Inferior parietal cortex (tissue), 1 donor: ENCODE measurements at regions not wholly inside any gene's neighbourhood (a gene's known extent, or its start where the extent isn't known, plus 50 kb on each side); places are given as distances from the start of the nearest gene placed in this dataset.

Experiments
- DNase-seq: peaks from one replicate; pipeline ENCODE4 v3.0.0-alpha.2; 2016; ENCODE audit errors: extremely low spot score

DNA sequence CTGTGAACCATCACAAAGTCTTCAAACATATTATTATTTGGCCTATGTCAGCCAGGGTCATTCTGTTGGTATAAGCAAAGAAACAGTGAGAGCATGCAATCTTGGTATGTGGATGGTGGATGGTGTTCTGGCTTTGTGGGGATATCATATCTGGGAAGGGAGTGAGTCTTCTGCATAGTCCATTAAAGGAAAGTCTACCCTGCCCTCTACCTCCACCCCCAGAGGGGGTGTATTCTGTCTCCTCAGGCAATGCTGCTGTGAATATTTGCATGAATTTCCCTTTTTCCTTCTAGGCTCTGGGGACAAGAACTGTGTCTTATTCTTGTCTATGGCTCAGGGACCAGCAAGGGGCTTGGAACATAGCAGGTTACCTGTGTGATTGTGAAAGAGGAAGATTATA, 495.8 kb downstream of the PDCD6IP start:
- no peak for DNase-seq

DNA sequence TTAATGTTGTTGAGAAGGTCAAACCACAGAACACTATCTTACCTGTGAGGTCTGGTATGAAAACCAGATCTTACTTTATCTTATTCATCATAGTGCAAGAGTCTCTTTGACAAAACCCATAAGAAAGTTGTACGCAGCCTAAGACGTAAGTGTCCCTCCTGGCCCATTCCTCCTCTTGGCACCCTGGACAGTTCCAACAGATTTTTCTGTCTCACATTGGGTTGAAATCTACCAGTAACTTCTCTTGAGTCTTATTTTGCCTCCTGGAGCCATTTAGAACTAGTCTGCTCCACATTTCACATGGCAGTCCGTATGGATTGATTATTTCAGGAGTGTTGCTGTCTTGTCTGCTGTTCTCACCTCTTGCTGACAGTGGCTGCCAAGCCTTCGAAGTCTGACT, 498.4 kb downstream of the PDCD6IP start:
- no peak for DNase-seq

- DNase-seq: no peak
Measured at GRCh38 chr3:34298653-34299052, 500.2 kb downstream of the PDCD6IP start.

GRCh38 chr3:34300621-34301020, 502.2 kb downstream of the PDCD6IP start:
- DNase-seq: no peak

DNA sequence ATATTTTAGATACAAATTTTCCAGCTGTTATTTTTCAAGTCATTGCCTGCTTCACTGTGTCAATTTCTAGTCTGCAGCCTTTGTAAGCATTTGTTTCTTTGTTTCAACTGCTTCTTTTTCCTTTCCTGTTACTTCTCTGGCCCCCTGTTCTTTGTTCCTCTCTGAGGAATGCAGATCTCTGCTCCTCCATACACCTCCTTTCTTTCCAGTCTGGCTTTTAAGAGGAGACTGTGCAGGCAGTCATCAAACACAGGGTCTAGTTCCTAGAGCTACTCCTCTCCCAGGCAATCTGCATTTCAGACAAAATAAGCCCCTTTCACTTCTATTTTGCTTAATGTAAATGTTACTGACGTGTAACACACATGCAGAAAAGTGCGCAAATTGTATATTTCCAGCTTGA, 502.9 kb downstream of the PDCD6IP start:
- no peak for DNase-seq

- no peak for DNase-seq
Measured at GRCh38 chr3:34305266-34305665, 506.8 kb downstream of the PDCD6IP start.

DNA sequence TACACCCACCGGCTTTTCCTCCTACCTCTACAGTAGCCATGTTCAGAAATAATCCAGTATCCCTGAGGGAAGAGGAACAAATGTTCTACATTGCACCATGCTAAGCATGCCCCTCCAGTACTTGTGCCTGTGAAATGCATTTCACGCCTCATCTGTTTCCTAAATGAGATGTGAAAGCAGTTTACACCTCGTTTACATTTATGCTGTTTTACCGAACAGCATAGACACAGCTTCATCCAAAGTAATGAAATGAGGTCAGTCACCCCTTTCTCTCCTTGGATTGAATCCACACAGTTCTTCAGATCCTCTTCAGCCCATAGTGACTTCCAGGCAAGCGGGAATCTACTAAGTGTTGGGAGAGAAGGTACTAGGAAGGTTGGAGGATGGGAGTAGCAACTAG, 514.3 kb downstream of the PDCD6IP start:
- no peak for DNase-seq

DNA sequence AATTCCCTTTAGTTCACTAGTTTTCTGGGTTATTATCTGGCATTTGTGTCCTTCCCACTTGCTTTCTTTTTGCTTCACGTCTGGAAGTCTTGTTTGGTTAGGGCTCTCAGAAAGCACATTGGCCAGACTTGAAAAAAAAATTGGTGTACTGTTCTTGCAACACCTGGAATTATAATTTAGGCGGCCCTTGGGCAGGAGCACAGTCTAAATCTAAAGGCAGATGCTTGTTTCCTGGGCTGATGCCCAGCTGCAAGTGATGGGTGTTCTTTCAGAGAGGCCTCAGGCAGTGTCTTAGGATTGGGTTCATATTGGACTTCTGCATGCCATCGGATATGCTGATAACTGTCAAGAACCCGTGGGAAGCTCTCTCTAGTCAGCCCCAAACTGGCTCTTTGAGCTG, 521.5 kb downstream of the PDCD6IP start:
- DNase-seq: no peak

DNA sequence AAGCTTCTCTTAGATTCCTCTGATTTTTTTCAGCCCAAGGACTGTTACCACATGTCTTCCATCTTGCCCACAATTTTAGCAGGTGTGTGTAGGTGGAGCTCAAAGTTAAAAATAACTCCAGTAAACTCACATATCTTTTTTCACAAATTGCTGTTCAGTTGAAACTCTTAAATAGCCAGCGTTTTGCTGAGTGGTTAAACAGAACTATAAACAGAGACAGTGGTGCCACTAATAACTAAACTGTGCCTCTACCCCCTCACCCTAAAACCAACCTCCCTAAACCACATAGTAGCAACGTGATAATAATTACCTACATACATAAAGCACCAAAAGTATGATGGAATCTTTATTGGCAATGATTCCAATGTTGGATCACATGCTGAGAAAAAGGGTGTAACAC, 525.1 kb downstream of the PDCD6IP start:
- DNase-seq: no peak

GRCh38 chr3:34346656-34347055, 548.2 kb downstream of the PDCD6IP start:
- DNase-seq: no peak

GRCh38 chr3:34351882-34352777, 553.7 kb downstream of the PDCD6IP start:
- no peak for DNase-seq

DNA sequence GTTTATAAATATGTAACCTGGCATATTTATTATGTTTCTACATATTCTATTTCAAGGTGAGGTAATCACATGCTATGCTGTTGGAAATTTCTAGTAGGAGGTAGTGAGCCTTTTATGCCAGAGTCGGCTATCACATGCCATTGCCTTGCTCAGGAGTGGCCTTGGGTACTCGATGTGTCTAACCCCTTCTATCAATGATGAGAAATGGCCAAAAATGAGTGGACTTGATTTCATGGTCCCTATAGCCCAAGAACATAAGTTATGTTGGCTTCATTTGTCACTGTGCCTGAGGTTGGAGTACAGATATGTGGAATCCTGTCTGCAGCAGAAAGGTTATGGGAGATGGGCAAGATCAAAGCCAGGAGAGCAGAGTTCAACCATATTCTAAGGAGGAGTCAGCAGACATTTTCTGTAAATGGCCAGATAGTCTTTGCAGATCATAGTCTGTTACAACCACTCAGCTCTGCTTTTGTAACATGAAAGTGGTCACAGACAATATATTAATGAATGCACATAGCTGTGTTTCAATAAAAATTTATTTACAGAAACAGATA, 554.4 kb downstream of the PDCD6IP start:
- DNase-seq: no peak

GRCh38 chr3:34357461-34357860, 559.0 kb downstream of the PDCD6IP start:
- DNase-seq: no peak

DNA sequence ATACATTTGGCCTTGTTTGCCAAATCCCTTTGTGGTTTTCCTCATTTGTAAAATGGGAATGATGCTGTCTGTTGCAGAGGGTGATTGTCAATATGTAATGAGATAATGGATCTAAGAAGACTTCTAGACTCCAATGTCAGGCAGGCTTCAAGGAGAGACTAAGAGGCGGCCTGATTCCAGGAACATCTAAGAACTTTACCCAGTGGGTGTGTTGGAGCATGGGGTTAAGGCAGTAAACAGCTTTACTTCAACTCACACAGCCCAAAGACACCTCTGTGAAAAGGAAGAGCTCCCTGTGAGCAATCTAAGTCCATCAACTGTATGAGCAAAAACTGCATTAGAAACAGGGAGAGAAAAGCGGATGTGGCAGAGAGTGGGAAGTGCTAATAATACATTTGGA, 560.6 kb downstream of the PDCD6IP start:
- no peak for DNase-seq

GRCh38 chr3:34360713-34361112, 562.3 kb downstream of the PDCD6IP start:
- DNase-seq: no peak

DNA sequence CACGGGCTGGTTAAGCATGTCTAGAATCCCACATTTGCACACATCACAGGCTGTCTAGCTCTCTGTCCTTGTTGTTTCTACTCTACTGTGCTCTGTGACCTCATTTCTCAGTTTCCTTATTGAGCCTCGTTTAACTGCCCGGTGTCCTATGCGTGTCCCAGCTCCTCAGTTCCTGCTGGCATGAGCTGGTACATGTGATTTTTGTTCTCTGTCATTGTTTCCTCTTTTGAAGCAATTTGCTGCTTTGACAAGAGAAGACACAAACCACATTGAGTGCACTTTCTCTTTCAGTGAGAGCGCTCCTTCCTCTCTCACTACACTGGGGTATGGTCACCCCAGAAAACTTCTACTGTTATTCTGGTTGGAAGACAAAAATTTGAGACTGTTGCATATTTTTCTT, 563.5 kb downstream of the PDCD6IP start:
- DNase-seq: peak; percentile 42

GRCh38 chr3:34362910-34363309, 564.5 kb downstream of the PDCD6IP start:
- DNase-seq: no peak

- DNase-seq: no peak
Measured at GRCh38 chr3:34363881-34364280, 565.5 kb downstream of the PDCD6IP start.

GRCh38 chr3:34364335-34364734, 565.9 kb downstream of the PDCD6IP start:
- no peak for DNase-seq

DNA sequence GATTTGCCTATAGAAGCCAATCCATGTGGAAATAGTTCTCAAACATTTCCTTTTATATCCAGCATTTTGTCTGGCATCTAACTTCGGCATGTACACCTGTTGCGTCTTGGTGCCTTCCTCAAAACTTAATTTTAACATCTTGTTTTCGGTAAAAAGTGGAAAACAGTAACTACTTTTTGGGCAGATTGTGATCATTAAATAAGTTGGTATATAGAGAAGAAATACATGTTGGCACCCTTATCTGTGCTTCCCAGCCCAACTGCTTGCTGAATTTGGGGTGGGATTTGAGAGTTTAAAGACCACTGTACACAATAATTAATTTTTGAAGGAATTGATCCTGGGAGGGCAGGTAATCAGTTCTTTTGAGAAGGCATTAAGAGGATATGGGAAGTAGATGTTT, 566.8 kb downstream of the PDCD6IP start:
- DNase-seq: no peak

DNA sequence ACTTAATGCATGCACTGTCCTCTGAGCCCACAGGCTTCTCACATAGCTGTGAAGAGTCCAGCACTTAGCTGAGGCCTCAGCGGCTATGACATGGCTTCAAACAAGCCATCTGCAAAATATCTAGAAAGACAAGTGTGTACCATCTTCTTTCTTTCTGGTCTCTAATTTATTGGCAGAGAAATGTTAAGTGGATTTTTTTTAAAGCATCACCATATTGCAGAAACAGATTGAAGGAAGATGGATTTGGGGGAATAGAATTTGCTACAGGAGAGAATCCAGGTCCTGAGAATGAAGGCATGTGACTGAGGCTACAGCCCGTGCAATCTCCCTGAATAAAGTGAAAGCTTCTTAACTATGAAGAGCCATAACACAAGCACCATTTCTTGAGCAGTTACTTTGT, 567.3 kb downstream of the PDCD6IP start:
- DNase-seq: no peak

GRCh38 chr3:34367521-34367920, 569.1 kb downstream of the PDCD6IP start:
- no peak for DNase-seq

- no peak for DNase-seq
Measured at GRCh38 chr3:34374521-34374920, 576.1 kb downstream of the PDCD6IP start.

DNA sequence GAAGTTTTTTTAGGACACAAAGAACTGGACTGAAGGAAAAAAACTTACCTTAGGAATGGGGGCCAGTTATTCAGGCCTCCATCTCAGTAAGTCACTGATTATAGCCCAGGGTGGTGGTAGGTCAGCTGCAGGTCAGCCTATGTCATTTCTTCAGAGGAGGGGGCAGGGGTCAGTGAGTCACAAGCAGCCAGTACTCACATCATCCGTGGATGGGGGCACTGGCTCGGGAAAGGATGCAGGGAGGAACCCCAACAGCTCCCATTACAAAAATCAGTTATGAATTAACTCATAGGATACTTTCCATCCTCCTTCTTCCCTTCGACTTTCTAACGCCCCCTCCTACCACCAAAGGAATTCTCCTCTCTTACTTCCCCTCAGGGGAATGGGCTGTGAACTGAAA, 578.3 kb downstream of the PDCD6IP start:
- DNase-seq: no peak
